Epithelial cell of esophagus (primary cell): ENCODE measurements at regions not wholly inside any gene's neighbourhood (a gene's known extent, or its start where the extent isn't known, plus 50 kb on each side); places are given as distances from the start of the nearest gene placed in this dataset.

Source experiments
- DNase-seq: peaks from one replicate; pipeline ENCODE4 v3.0.0; 2010; ENCODE audit warnings: low read depth
- H3K4me3 ChIP-seq: 2 replicates; pipeline ENCODE4 v1.5.1; 2011; ENCODE audit warnings: mild to moderate bottlenecking, low read length, control low read depth
- CTCF ChIP-seq: IDR thresholded peaks from 2 replicates; pipeline ENCODE4 v1.5.1; 2011; ENCODE audit warnings: low read depth, mild to moderate bottlenecking, low read length, control low read depth, inconsistent platforms; ENCODE audit not compliant: insufficient read depth; ENCODE audit errors: missing control alignments

GRCh38 chr5:66527478-66528035 lies 68.6 kb upstream of the MAST4 start:
- no peak for DNase-seq
- no peak overlapping the region for H3K4me3 ChIP-seq
- no peak for TF ChIP-seq CTCF

GRCh38 chr5:66529182-66529581 lies 67.0 kb upstream of the MAST4 start:
- no peak overlapping the region for H3K4me3 ChIP-seq
- DNase-seq, result no peak
- no peak for TF ChIP-seq CTCF

- no peak for DNase-seq
- no peak for TF ChIP-seq CTCF
- H3K4me3 ChIP-seq, result no peak overlapping the region
Observed at GRCh38 chr5:66529704-66530103, 66.5 kb upstream of the MAST4 start.

- H3K4me3 ChIP-seq, result no peak overlapping the region
- DNase-seq, result no peak
- no peak for TF ChIP-seq CTCF
Observed at GRCh38 chr5:66538126-66538525, 58.1 kb upstream of the MAST4 start.

GRCh38 chr5:66538531-66538930 lies 57.7 kb upstream of the MAST4 start:
- peak; percentile 32 for DNase-seq
- TF ChIP-seq CTCF, result no peak
- H3K4me3 ChIP-seq, result no peak overlapping the region

GRCh38 chr5:66540078-66540477 lies 56.1 kb upstream of the MAST4 start:
- no peak for TF ChIP-seq CTCF
- peak; percentile 88 for DNase-seq
- no peak overlapping the region for H3K4me3 ChIP-seq

GRCh38 chr5:66542711-66543110 lies 53.5 kb upstream of the MAST4 start:
- no peak overlapping the region for H3K4me3 ChIP-seq
- DNase-seq, result no peak
- no peak for TF ChIP-seq CTCF
